HG03066 (cell line): ENCODE measurements at regions not wholly inside any gene's neighbourhood (a gene's known extent, or its start where the extent isn't known, plus 50 kb on each side); places are given as distances from the start of the nearest gene placed in this dataset.
"Not testable (repeated sequence)": the region's sequence is repeated elsewhere in the genome, so short reads cannot be mapped to it uniquely, and the experiment has no call there.

Experiments used
- ATAC-seq: cut with Tn5 transposase; IDR thresholded peaks from one replicate; pipeline ENCODE4 v1.9.1; 2021; ENCODE audit warnings: low read depth; ENCODE audit not compliant: unreplicated experiment

DNA sequence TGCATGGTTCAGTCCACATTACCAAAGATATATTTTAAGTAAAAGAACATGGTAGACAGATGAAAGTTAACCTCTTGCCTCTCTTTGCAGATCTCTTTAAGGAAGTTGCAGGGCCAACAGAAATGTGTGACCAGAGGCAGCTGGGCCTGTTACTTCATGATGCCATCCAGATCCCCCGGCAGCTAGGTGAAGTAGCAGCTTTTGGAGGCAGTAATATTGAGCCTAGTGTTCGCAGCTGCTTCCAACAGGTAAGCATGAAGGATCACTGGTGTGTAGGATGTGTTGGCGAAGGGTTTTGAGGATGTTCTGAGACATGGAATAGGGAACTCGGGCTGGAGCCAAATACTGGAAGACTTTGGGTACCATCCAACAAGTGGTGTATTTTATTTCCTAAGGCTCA is 508.6 kb downstream of the UTRN start:
- no peak for ATAC-seq

DNA sequence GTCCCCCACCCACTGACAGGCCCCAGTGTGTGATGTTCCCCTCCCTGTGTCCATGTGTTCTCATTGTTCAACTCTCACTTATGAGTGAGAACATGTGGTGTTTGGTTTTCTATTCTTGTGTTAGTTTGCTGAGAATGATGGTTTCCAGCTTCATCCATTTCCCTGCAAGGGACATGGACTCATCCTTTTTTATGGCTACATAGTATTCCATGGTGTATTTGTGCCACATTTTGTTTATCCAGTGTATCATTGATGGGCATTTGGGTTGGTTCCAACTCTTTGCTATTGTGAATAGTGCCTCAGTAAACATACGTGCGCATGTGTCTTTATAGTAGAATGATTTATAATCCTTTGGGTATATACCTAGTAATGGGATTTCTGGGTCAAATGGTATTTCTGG is 509.9 kb downstream of the UTRN start:
- not testable (repeated sequence) for ATAC-seq

GRCh38 chr6:144796070-144796469 is 510.9 kb downstream of the UTRN start:
- ATAC-seq, result no peak

DNA sequence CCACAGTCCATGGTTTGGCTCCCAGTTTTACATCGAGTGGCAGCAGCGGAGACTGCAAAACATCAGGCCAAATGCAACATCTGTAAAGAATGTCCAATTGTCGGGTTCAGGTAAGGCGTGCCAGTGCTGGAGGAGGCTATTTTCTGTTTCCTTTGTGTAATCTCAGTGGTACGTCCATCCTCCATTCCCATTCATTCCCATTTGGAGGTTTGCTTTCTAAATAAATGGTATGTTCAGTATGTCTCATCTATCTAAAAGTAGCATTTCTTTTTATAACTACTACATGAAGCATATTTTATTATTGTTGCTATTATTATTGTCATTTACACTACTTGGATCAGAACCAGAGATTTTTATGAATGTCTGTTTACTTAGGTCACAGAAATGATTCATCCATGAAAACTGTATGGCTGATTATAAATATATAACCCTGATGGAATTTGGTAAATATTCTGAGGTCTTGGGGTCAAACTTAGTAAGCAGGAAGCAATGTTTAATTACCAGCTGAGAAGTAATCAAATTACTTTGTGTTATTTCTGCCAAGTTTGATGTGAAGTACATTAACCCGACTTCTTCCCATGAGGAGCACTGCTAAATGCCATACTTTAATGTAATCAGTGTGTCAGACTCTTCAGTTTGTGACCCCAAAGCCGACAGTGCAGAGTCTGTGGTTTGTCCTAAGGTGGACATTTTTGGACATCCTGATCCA is 512.9 kb downstream of the UTRN start:
- no peak for ATAC-seq

GRCh38 chr6:144804246-144804790 is 519.2 kb downstream of the UTRN start:
- no peak for ATAC-seq

GRCh38 chr6:144805049-144805448 is 519.9 kb downstream of the UTRN start:
- no peak for ATAC-seq

DNA sequence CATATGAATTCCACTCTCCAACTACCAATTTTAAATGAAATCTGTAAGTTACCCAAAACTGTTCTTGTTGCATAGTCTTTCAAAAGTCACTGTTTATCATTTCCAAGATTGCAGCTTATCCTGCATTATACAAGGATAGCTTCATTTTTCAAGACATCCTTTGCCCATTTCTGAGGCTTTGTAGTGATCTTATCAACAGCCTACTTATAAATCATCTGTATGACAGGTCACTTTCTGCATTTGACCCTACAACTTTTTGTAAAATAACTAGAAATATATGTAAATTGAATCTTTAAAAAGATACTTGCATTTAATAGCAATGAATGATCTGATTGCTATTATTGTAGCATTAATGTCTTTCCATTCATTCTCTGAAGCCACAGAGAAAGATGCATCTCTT is 521.1 kb downstream of the UTRN start:
- no peak for ATAC-seq

DNA sequence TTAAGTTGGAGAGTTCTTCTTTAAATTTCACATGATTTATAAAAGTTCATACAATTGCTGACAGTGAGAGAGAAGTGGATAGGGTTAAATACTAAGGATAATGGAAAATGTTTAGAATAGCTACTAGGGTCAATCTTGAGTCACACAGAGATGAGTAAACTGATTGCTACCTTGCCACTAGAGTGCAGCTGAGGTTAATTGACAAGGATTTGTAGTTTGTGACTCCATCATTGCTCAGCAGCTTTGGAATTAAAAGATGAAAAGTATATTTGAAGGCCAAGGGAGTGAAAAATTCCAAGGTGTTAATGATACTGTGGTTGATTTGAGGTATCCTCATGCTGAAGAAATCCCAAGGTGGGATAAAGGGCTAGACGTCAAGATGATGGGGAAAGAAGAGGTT is 524.0 kb downstream of the UTRN start:
- ATAC-seq, result no peak

DNA sequence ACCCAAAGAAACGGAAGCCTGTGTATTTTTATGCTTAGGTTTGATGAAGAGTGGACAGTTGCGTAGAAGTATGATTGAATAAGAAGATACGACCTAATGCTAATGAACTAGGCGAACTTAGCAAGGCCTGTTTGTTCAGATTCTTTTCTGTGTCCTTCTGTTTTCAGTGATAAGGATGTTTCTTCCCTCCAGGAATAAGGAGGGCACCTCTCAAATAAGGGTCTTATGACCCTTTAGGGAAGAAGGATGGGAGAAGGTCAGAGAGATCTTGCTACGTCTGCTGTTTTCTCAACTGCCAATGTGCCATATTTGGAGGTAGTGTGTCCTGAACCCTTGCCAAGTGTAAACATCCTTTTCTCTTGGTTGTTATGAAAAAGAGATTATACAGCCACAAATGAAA is 524.8 kb downstream of the UTRN start:
- no peak for ATAC-seq

GRCh38 chr6:144811140-144811539 is 526.0 kb downstream of the UTRN start:
- ATAC-seq, result no peak

DNA sequence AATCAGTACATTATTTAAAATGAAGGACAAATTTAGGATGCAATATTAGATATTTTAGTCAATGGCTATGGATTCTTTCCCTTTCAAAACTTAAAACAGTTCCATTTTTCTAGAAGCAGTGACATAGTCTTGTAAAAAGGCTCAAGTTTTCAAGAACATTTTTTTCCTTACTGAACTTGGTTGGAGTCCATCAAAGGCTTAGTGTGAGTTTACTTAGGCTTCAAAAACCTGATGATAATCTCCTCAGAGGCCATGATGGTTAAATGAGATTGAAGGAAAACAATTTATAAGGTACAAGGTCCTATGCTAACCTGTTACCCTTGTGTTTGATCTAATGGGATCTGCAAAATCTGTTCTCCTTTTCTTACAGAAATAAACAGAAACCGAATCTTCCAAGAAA is 531.8 kb downstream of the UTRN start:
- ATAC-seq, result no peak

- ATAC-seq, result no peak
Observed at GRCh38 chr6:144820270-144820669, 535.1 kb downstream of the UTRN start.

- no peak for ATAC-seq
Observed at GRCh38 chr6:144823131-144823530, 538.0 kb downstream of the UTRN start.

DNA sequence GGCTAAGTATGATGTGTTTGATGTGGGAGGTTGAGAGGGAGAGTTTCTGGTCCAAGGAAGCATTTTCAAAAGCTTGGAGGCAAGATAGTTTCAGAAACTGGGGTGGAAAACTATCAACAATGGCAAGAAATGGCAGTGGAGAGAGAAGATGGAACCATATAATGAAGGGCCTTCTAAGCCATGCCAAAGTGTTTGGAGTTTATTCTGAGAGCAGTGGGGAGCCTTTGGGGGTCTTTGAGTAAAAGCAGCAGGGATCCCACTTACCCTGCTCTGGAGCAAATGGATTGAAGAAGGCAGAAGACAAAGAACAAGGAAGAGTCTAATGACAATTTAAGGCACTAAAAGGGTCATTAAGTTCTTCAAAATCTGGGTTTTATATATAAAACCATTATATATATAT is 538.9 kb downstream of the UTRN start:
- ATAC-seq, result no peak

- no peak for ATAC-seq
Observed at GRCh38 chr6:144834426-144835038, 549.4 kb downstream of the UTRN start.

- no peak for ATAC-seq
Observed at GRCh38 chr6:144835322-144835973, 550.3 kb downstream of the UTRN start.

DNA sequence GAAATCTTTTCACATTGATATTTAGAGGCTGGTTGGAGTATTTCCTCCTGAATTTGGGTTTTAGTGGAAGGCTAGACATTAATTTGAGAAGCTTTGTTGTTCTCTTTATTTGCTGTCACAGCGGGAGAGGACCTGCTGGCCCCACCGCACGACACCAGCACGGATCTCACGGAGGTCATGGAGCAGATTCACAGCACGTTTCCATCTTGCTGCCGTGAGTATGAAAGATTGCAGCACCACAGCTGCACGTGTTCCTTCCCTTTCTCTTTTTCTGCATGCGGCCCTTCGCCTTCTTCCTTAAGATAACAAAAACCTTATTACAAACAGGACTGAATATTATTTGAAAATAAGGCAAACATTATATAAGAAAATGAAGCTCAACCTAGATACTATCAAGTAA is 555.5 kb downstream of the UTRN start:
- no peak for ATAC-seq

- ATAC-seq, result no peak
Observed at GRCh38 chr6:144843701-144844100, 558.6 kb downstream of the UTRN start.

DNA sequence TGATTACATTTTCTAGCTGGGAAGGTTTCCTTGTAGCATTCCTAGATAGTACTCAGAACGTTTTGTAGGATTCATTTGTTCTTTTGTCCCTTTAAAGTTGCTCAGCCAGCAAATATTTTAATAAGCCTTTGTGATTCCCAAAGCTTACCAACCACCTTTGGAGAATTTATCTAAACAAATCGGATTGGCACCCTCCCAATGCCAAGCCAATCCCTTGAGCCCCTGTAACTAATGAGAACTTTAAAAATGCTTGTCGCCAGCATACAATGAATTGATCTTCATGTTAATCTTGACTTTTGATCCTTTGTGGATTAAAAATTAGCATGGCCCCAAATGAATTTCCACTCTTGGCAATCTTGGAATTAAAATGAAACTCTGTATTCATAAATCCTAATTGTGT is 559.5 kb downstream of the UTRN start:
- ATAC-seq, result no peak

GRCh38 chr6:144845186-144845585 is 560.1 kb downstream of the UTRN start:
- ATAC-seq, result no peak

DNA sequence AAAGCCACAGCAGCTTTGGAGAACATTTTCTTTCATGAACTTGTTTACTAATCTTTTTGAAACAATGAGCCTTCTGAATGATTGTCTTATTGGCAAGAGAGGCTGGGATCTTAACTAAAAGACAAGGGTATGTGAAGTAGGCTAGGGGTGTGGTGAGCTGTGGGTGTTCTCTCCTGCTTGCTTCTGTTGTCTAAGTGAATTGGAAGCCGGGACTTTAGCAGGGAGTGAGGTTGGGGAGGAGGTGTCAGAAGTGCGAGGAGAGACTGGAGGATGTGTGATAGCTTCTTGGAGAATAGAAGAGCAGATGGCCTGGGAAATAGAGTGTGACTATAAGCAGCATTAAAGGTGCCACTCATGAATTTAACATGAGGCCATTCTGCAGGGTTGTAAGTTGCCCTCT is 562.8 kb downstream of the UTRN start:
- no peak for ATAC-seq

DNA sequence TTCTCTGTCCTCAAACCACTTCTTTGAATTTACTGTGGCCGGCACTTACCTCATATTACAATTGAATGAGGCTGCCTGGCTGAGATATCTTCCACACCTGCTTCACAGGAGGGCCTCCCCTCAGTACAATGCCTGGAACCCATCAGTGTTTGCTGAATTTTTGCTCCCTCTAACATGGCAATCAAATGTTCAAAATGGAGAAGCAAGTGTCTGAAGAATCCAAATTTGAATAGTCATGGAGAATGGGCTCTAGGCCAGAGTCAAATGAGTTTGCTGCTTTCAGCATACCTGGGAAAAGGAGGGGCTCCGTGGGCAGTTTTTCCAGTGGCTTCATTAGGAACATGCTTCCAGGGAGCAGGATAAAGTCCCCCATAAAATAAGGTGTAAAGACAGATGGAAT is 564.8 kb downstream of the UTRN start:
- no peak for ATAC-seq
